Brain microvascular endothelial cell (primary cell): ENCODE measurements at regions not wholly inside any gene's neighbourhood (a gene's known extent, or its start where the extent isn't known, plus 50 kb on each side); places are given as distances from the start of the nearest gene placed in this dataset.

Source experiments
- DNase-seq: peaks from one replicate; pipeline ENCODE4 v3.0.0-alpha.2; 2020
- H3K27ac ChIP-seq: fragments of 250-450 bp; sonication (Bioruptor Pico); 2 replicates; pipeline ENCODE4 v1.5.1; 2020; ENCODE audit warnings: mild to moderate bottlenecking, moderate library complexity
- H3K27me3 ChIP-seq: fragments of 250-450 bp; sonication (Bioruptor Pico); replicated peaks from 2 replicates; pipeline ENCODE4 v1.5.1; 2020; ENCODE audit warnings: mild to moderate bottlenecking
- H3K36me3 ChIP-seq: fragments of 250-450 bp; sonication (Bioruptor Pico); replicated peaks from 2 replicates; pipeline ENCODE4 v1.5.1; 2020; ENCODE audit warnings: mild to moderate bottlenecking
- H3K4me3 ChIP-seq: 2 replicates; pipeline ENCODE4 v1.5.1; 2011; ENCODE audit warnings: low read depth, mild to moderate bottlenecking, control low read depth, low read length, moderate library complexity
- in situ Hi-C: cut with HindIII; loops from 2 replicates; pipeline ENCODE4 v1.10.0; 2017; ENCODE audit warnings: low sequenced_read_pairs, low pct_ligation_motif_present
- TF ChIP-seq, protein P1 (sequence below): IDR thresholded peaks from 2 replicates; pipeline ENCODE4 v1.5.1; 2011; ENCODE audit warnings: low read depth, mild to moderate bottlenecking, moderate library complexity, low read length, control low read depth, inconsistent platforms; ENCODE audit errors: missing control alignments

DNA sequence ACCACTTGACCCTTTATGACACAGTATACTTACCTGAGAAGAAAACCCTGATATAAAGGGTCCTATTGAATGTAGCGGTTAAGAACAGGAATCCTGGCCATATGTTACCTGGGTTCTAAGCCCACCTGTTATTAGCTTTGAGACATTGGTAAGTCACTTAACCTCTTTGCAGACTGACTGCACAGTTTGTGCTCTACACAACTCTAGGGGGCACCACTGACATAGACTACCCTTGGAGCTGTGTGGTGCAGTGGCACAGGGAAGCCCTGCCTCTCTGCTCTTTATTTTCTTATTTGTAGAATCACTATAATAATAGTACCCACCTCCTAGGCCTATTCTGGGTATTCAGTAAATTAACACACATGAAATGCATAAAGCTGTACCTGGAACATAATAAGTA is 165.6 kb downstream of the C1orf94 start:
- Histone ChIP-seq H3K36me3 (no peaks in the 10 kb centered on the region), H3K27me3 (no peaks in the 10 kb centered on the region), H3K4me3 (no peak overlapping the region), H3K27ac (no peak overlapping the region)
- in situ Hi-C loops, result no loop called here
- DNase-seq, result no peak
- TF ChIP-seq, protein P1, sequence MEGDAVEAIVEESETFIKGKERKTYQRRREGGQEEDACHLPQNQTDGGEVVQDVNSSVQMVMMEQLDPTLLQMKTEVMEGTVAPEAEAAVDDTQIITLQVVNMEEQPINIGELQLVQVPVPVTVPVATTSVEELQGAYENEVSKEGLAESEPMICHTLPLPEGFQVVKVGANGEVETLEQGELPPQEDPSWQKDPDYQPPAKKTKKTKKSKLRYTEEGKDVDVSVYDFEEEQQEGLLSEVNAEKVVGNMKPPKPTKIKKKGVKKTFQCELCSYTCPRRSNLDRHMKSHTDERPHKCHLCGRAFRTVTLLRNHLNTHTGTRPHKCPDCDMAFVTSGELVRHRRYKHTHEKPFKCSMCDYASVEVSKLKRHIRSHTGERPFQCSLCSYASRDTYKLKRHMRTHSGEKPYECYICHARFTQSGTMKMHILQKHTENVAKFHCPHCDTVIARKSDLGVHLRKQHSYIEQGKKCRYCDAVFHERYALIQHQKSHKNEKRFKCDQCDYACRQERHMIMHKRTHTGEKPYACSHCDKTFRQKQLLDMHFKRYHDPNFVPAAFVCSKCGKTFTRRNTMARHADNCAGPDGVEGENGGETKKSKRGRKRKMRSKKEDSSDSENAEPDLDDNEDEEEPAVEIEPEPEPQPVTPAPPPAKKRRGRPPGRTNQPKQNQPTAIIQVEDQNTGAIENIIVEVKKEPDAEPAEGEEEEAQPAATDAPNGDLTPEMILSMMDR, result no peak

DNA sequence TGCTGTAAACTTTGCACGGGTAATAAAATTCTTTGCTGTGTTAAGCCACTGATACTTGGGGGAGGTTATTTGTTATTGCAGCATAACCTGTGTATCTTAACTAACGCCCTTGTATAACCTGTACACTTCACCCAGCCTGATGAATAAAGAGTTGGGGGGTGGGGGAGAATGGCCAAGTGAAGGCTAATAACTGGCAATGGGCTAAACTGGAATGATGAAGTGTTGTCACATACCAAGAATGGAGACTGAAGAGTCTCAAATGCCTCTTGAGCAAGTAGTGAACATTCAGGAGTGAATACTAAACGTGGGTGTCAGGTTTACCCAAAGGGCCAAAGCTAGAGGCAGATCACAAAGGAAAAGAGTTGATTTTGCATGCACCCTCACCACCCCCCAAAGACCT is 169.4 kb downstream of the C1orf94 start:
- Histone ChIP-seq H3K27me3 (no peaks in the 10 kb centered on the region), H3K36me3 (no peaks in the 10 kb centered on the region), H3K27ac (no peak overlapping the region), H3K4me3 (no peak overlapping the region)
- TF ChIP-seq, protein P1, result no peak
- in situ Hi-C loops, result no loop called here
- DNase-seq, result no peak

DNA sequence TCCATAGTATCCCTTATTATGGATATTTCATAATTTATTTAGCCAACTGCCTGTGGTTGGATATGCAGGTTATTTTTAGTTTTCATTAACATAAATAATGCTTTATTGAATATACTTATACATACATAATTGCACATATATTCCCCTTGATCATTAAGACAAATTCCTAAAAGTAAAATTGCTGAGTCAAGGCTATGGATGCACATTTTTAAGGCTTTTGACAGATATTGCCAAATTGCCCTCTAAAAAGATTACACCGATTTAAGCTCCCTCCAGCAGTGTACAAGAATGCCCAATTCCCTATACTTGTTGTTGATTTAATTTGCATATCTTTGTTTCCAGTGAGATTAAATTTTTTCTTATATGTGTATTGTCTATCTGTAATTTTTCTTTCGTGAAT is 176.7 kb downstream of the C1orf94 start:
- in situ Hi-C loops, result no loop called here
- no peaks in the 10 kb centered on the region for H3K27me3 ChIP-seq
- TF ChIP-seq, protein P1, result no peak
- H3K4me3 ChIP-seq, result no peak overlapping the region
- no peak overlapping the region for H3K27ac ChIP-seq
- H3K36me3 ChIP-seq, result no peaks in the 10 kb centered on the region
- no peak for DNase-seq

DNA sequence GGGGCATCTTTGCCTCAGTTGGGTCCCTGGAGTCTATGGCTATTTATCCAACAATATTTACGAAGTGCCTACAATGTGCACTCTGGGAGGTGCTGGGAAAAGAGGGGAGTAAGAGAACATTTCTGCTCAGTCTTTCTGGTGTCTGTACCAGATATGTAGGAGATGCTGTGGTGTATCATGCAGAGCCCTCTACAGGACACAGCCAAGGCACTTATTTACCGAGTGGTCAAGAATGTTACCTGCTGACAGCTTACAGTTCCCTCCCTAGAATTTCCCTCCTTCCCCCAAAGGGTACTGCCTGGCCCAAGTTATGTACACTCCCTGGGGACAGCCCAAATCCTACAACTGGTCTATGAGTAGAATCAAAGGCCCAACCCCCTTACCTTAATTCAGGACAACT is 177.7 kb downstream of the C1orf94 start:
- no peak for DNase-seq
- TF ChIP-seq, protein P1, result no peak
- Histone ChIP-seq H3K4me3 (no peak overlapping the region), H3K27ac (no peak overlapping the region), H3K27me3 (no peaks in the 10 kb centered on the region), H3K36me3 (no peaks in the 10 kb centered on the region)
- in situ Hi-C loops, result no loop called here

DNA sequence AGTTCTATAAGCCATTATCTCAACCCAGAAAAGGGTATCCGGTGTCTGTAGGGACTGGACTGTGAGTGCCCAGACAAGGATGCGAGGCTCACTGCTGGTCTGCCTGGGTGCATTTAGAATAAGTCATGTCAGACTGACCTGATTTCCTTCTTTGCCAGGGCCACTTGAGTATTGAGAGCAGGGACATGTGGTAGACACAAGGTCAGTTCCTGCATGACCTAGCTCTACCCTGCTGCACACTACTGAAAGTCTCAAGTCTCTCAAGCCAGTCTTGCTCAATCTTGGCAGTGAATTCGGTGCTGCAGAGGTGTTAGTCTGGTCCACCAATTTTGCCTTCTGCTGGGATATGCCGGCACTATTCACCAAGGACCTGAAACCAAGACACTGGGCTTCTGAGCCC is 180.1 kb downstream of the C1orf94 start:
- no peak overlapping the region for H3K27ac ChIP-seq
- H3K27me3 ChIP-seq, result no peaks in the 10 kb centered on the region
- in situ Hi-C loops, result no loop called here
- DNase-seq, result no peak
- H3K36me3 ChIP-seq, result no peaks in the 10 kb centered on the region
- TF ChIP-seq, protein P1, result no peak
- no peak overlapping the region for H3K4me3 ChIP-seq

DNA sequence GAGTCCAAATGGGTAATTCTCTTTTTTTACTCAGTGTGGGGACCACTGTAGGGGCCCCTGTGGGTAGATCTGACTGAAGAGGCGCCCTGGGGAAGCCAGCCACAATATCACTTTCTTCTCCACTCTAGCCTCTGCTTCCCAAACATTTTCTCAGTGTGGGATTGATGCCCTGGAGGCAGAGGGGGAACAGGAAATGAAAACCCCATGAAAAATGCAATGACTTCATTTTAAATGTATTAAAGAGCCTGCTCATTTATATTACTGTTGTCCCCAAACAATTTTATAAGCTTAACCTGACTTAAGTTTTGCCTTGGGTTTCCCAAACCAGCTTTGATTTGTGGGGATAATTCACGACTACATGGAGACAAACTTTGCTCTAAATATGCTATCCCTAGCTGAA is 181.9 kb downstream of the C1orf94 start:
- H3K27me3 ChIP-seq, result no peaks in the 10 kb centered on the region
- DNase-seq, result no peak
- no peak overlapping the region for H3K4me3 ChIP-seq
- H3K36me3 ChIP-seq, result no peaks in the 10 kb centered on the region
- TF ChIP-seq, protein P1, result no peak
- in situ Hi-C loops, result no loop called here
- H3K27ac ChIP-seq, result no peak overlapping the region
